MCF 10A (cell line): ENCODE measurements at regions not wholly inside any gene's neighbourhood (a gene's known extent, or its start where the extent isn't known, plus 50 kb on each side); places are given as distances from the start of the nearest gene placed in this dataset.
A peak's percentile ranks its signal among the peaks of the same experiment; 100 is the strongest.

Experiments used
- BruUV-seq: library from RNA; stranded (reverse); fragments of 400-500 nt; replicated peaks from 2 replicates; lab custom pipeline; 2021; lab: Mats Ljungman, UMichigan
- CTCF ChIA-PET: fragments of 300-600 bp; sonication (Branson Sonifier 250); formaldehyde crosslinking; extraction: SDS; loops from one replicate; lab custom pipeline; 2021; ENCODE audit warnings: antibody characterized with exemption, inconsistent platforms; lab: Yijun Ruan, JAX
- POLR2A ChIA-PET: fragments of 300-600, 350-650 bp; sonication (Branson Sonifier 250); formaldehyde crosslinking; extraction: SDS; loops from one replicate; lab custom pipeline; 2020; ENCODE audit warnings: antibody characterized with exemption, inconsistent platforms; lab: Yijun Ruan, JAX
- DNase-seq: peaks from one replicate; pipeline ENCODE4 v3.0.0-alpha.2; 2018; ENCODE audit not compliant: unreplicated experiment
- H3K27ac Mint-ChIP-seq: one replicate; pipeline ENCODE4 v1.8.0; 2022; ENCODE audit warnings: mild to moderate bottlenecking, low read depth, mixed read lengths; ENCODE audit not compliant: unreplicated experiment
- H3K27me3 Mint-ChIP-seq: one replicate; pipeline ENCODE4 v1.8.0; 2022; ENCODE audit warnings: mixed read lengths; ENCODE audit not compliant: insufficient read depth, unreplicated experiment
- H3K36me3 Mint-ChIP-seq: one replicate; pipeline ENCODE4 v1.8.0; 2022; ENCODE audit warnings: mild to moderate bottlenecking, moderate library complexity, mixed read lengths; ENCODE audit not compliant: insufficient read depth, unreplicated experiment
- H3K4me1 Mint-ChIP-seq: one replicate; pipeline ENCODE4 v1.8.0; 2022; ENCODE audit warnings: mixed read lengths; ENCODE audit not compliant: insufficient read depth, unreplicated experiment
- H3K4me3 Mint-ChIP-seq: one replicate; pipeline ENCODE4 v1.8.0; 2022; ENCODE audit warnings: mild to moderate bottlenecking, moderate library complexity, mixed read lengths; ENCODE audit not compliant: unreplicated experiment
- H3K9me3 Mint-ChIP-seq: one replicate; pipeline ENCODE4 v1.8.0; 2022; ENCODE audit warnings: mixed read lengths; ENCODE audit not compliant: unreplicated experiment
- intact Hi-C: fragments of 100-400 bp; cut with micrococcal nuclease; formaldehyde crosslinking; loops from 2 replicates; pipeline ENCODE4 v1.14.1; 2022
- TF ChIP-seq, protein P1 (sequence below): fragments of 200-600 bp; IDR thresholded peaks from one replicate; pipeline ENCODE4 v1.8.0; 2022; ENCODE audit warnings: antibody characterized with exemption, mild to moderate bottlenecking; ENCODE audit not compliant: unreplicated experiment

DNA sequence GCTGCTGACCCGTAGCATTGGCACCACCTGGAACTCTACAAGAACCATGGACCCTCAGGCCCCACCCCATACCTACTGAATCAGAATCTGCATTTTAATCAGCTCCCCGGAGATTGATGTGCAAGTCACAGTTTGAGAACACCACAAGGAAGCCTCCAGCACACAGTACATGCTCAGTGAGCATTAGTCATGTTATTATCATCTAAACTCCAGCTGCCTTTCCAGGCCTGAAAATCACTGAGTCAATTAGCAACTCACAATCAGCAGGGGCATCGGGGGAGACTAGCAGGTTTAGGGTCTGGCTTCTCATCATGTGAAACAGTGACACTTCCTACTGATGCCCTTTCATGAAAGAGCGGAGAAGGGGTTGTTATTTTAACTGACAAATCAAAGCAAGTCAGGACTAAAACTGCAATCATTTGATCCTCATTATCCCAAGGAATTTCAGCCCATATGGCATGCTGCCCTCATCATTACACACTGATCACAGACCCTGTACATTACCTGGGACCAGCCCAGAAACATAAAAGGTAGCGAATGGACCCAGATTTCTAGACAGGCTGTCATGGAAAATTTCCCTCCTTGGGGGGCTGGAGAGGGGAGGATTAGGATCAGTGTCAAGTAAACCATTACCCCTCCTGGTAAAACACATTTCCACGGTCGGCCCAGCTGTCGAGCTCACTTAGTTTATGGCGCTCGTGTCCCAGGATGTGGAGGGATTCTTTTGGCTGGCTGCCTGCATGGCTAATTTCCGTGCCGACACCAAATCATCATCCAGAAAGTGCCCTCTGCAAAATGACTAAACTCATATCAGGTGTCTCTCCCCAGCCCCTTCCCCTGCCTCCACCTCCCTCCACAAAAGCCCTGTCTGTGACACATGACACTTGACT lies 122.8 kb downstream of the PRLHR start:
- intact Hi-C loops = no loop called here
- peaks cover 6% of the 10 kb centered on the region for H3K9me3 Mint-ChIP-seq
- H3K4me1 Mint-ChIP-seq = no peaks in the 10 kb centered on the region
- no peak overlapping the region for H3K27ac Mint-ChIP-seq
- no peak for DNase-seq
- POLR2A ChIA-PET = no interaction called here
- no TSS peak for BruUV-seq
- CTCF ChIA-PET = interaction anchor here (0.6 to 2.6 kb wide), 2 partner anchors 13 to 200 kb away, joined by 3 to 19 read pairs; no protein-coding TSS in a partner anchor
- H3K4me3 Mint-ChIP-seq = no peak overlapping the region
- H3K27me3 Mint-ChIP-seq = no peaks in the 10 kb centered on the region
- no peaks in the 10 kb centered on the region for H3K36me3 Mint-ChIP-seq
- TF ChIP-seq, protein P1, sequence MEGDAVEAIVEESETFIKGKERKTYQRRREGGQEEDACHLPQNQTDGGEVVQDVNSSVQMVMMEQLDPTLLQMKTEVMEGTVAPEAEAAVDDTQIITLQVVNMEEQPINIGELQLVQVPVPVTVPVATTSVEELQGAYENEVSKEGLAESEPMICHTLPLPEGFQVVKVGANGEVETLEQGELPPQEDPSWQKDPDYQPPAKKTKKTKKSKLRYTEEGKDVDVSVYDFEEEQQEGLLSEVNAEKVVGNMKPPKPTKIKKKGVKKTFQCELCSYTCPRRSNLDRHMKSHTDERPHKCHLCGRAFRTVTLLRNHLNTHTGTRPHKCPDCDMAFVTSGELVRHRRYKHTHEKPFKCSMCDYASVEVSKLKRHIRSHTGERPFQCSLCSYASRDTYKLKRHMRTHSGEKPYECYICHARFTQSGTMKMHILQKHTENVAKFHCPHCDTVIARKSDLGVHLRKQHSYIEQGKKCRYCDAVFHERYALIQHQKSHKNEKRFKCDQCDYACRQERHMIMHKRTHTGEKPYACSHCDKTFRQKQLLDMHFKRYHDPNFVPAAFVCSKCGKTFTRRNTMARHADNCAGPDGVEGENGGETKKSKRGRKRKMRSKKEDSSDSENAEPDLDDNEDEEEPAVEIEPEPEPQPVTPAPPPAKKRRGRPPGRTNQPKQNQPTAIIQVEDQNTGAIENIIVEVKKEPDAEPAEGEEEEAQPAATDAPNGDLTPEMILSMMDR = no peak

DNA sequence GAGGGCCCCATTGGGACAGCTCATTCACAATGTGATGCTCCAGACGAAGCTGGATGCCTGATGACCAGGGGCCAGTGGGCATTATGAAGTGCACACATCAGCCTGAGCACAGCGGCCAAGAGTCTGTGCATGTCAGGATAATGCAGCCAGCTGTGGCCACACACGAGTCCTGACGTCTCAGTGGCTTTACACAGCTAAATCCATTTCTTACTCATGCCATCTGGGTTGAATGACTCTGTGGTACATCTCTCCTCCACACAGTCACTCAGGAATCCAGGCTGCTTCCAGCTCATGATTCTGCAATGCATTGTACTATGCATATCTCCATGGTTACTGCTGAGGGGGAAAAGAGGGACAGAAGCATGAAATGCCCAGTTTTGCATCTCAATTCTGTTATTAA lies 123.6 kb downstream of the PRLHR start:
- Mint-ChIP-seq H3K27me3 (no peaks in the 10 kb centered on the region), H3K4me3 (no peak overlapping the region), H3K9me3 (peaks cover 6% of the 10 kb centered on the region), H3K27ac (no peak overlapping the region), H3K4me1 (no peaks in the 10 kb centered on the region), H3K36me3 (no peaks in the 10 kb centered on the region)
- TF ChIP-seq, protein P1 = no peak
- intact Hi-C loops = no loop called here
- BruUV-seq = no TSS peak
- no peak for DNase-seq
- POLR2A ChIA-PET = interaction anchor here (0.9 kb wide), 1 partner anchor 14 kb away, joined by 3 read pairs; no protein-coding TSS in a partner anchor
- CTCF ChIA-PET = interaction anchor here (2.6 kb wide), 1 partner anchor 12 kb away, joined by 19 read pairs; no protein-coding TSS in a partner anchor

DNA sequence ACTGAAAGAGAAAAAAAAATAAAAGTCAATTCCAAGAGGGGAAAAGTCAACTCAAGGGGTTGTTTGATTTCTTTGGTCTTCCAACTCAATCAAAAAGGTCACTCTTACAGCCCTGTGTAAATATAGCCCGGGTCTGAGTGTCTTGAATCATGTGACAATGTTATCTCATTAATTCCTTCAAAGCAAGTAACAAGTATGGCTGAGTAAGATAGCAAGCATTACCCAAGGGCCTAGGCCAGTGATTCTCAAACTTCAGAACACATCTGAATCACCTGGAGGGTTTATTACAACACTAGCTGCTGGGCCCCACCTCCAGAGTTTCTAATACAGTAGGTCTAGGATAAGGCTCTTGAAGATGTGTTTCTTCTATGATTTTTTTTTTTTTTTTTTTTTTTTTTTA lies 125.0 kb downstream of the PRLHR start:
- Mint-ChIP-seq H3K27ac (no peak overlapping the region), H3K27me3 (peaks cover 4% of the 10 kb centered on the region), H3K4me1 (no peaks in the 10 kb centered on the region), H3K4me3 (no peak overlapping the region), H3K9me3 (peaks cover 6% of the 10 kb centered on the region), H3K36me3 (no peaks in the 10 kb centered on the region)
- intact Hi-C loops = no loop called here
- BruUV-seq = no TSS peak
- CTCF ChIA-PET = interaction anchor here (0.6 to 1.7 kb wide), 3 partner anchors 9 to 74 kb away, joined by 3 to 11 read pairs (median 4); no protein-coding TSS in a partner anchor
- POLR2A ChIA-PET = interaction anchor here (0.7 kb wide), 1 partner anchor 17 kb away, joined by 3 read pairs; no protein-coding TSS in a partner anchor
- TF ChIP-seq, protein P1 = no peak
- DNase-seq = peak; percentile 5

DNA sequence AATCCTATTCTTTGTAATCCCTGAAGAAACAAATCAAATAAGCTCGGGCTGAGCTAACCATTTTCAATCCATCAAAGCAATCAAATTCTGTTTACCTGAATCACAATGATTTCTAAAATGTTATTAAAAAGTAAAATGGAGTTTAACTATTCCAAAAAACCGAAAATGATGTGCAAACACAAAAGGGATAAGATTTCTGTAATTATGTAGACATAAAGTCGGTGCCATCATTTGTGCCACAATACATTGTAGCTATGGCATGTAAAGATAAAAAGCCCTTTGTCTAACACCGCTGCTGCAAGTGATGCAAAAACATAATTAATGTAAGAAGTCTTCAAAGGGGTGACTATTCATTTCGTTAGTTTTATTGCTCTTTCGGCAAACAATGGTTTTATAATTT lies 125.1 kb upstream of the FAM204A start:
- no peak for DNase-seq
- POLR2A ChIA-PET = interaction anchor here (0.7 kb wide), 1 partner anchor 943 kb away, joined by 3 read pairs; no protein-coding TSS in a partner anchor

More for the DNA sequence above, 125.1 kb upstream of the FAM204A start:
- CTCF ChIA-PET = no interaction called here
- no TSS peak for BruUV-seq
- intact Hi-C loops = no loop called here
- H3K4me1 Mint-ChIP-seq = no peaks in the 10 kb centered on the region
- H3K9me3 Mint-ChIP-seq = peaks cover 6% of the 10 kb centered on the region
- TF ChIP-seq, protein P1 = no peak
- H3K27me3 Mint-ChIP-seq = peaks cover 21% of the 10 kb centered on the region
- no peak overlapping the region for H3K4me3 Mint-ChIP-seq
- no peaks in the 10 kb centered on the region for H3K36me3 Mint-ChIP-seq
- no peak overlapping the region for H3K27ac Mint-ChIP-seq
